Tibial nerve (tissue), 4 donors: ENCODE measurements at regions not wholly inside any gene's neighbourhood (a gene's known extent, or its start where the extent isn't known, plus 50 kb on each side); places are given as distances from the start of the nearest gene placed in this dataset.

Source experiments
- EP300 ChIP-seq, 2 donors: sonication (generic); formaldehyde crosslinking; IDR thresholded peaks; one replicate each; pipeline ENCODE4 v1.6.1; 2017; ENCODE audit warnings: antibody characterized with exemption in 2 of 2, mild to moderate bottlenecking in 1 of 2
- POLR2A ChIP-seq, 2 donors: fragments of 450-650 bp; IDR thresholded peaks; one replicate each; pipeline ENCODE4 v1.6.1; 2017; ENCODE audit warnings: antibody characterized with exemption in 2 of 2, mild to moderate bottlenecking in 2 of 2, moderate library complexity in 2 of 2
- TF ChIP-seq, protein P1 (sequence below), 5 experiments: fragments of 200-600 bp in 3 of 5; fragments of 450-650 bp in 2 of 5; sonication (generic) in 3 of 5; IDR thresholded peaks; one replicate each; pipeline ENCODE4 v1.5.1; 2016 to 2019; ENCODE audit warnings: antibody characterized with exemption in 5 of 5, mild to moderate bottlenecking in 3 of 5, moderate library complexity in 2 of 5

DNA sequence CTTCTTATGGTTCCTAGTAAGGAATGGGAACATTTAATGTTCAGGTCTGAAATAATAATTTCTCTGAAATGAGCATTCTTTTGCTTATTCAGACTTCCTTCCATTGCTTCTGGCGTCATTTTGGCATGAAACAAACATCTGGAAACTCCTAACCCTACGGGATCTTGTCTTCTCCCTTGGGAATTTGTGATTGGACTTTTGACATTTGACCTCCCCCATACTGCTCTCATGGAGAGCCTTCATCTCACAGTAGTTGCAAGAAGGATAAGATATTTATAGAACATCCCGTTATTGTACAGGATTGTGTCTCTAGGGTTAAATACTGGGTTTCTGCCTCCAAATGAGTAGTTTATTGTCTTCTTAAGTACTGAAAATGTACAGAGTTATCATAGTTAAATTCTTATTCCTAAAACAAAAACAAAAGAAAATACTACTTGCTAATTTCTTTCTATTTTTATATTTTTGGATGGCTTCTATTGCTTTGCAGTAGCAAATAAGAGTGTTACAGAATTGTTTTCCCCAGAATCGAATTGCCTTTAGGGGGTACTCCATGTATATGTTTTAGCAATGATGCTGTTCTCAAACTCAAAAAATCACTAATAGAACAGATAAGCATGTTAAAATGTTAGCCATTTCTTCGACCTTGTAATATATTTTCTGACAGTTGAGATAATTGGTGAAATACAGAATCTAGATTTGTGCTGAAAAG, 366.8 kb downstream of the DLEU7 start:
- TF ChIP-seq POLR2A (IDR thresholded peaks at IDR 0.05) (no peak), EP300 (IDR thresholded peaks at IDR 0.05) (no peak)
- TF ChIP-seq, protein P1, sequence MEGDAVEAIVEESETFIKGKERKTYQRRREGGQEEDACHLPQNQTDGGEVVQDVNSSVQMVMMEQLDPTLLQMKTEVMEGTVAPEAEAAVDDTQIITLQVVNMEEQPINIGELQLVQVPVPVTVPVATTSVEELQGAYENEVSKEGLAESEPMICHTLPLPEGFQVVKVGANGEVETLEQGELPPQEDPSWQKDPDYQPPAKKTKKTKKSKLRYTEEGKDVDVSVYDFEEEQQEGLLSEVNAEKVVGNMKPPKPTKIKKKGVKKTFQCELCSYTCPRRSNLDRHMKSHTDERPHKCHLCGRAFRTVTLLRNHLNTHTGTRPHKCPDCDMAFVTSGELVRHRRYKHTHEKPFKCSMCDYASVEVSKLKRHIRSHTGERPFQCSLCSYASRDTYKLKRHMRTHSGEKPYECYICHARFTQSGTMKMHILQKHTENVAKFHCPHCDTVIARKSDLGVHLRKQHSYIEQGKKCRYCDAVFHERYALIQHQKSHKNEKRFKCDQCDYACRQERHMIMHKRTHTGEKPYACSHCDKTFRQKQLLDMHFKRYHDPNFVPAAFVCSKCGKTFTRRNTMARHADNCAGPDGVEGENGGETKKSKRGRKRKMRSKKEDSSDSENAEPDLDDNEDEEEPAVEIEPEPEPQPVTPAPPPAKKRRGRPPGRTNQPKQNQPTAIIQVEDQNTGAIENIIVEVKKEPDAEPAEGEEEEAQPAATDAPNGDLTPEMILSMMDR (IDR thresholded peaks at IDR 0.05) = no peak
